ENCODE measurements at regions not wholly inside any gene's neighbourhood (a gene's known extent, or its start where the extent isn't known, plus 50 kb on each side); places are given as distances from the start of the nearest gene placed in this dataset.

DNA sequence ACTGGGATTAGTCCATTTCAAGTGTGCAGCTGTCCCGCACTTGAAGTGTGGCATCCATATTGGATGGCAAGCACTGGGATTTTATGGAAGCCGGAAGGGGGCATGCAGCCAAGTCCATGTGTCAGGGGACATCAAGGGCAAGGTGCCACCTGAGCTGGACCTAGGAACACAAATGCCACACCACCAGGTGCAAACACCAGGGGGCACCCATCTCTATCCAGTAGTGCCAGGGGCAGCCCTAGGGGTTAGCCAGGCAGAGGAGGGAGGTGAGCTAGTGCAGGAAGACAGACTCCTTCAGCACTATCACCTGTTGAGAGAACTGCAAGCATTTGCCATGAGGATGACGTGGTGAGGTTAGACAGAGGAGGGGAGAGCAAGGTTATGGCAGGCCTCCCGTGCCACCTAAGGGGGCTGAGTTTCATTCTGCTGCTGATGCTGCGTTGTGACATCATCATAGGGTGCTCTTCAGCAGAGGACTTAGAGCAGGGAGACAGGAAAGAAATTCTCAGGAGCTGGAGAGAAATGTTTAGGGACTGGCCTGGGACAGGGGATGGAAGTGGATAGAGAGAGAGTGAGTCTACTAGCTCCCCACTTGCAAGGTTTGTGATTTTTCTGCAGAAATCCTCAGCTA lies 192.6 kb upstream of the SLC24A3 start:
- Histone ChIP-seq H3K79me2 (ENCODE audit: insufficient read depth, low read length) (no peaks in the 10 kb centered on the region), H3K27me3 (ENCODE audit: insufficient read depth, low read length) (no peaks in the 10 kb centered on the region), H3K4me2 (ENCODE audit: insufficient read depth, low read length) (no peak overlapping the region), H3K4me1 (ENCODE audit: insufficient read depth, low read length) (no peaks in the 10 kb centered on the region), H3K27ac (ENCODE audit: low read depth, low read length) (no peak overlapping the region), H4K20me1 (ENCODE audit: insufficient read depth, low read length) (no peaks in the 10 kb centered on the region), H2AFZ (ENCODE audit: low read length) (no peak overlapping the region), H3K4me3 (ENCODE audit: insufficient read depth, low read length) (no peak overlapping the region), H3K36me3 (ENCODE audit: insufficient read depth, low read length) (no peaks in the 10 kb centered on the region), H3K9me3 (ENCODE audit: low read depth, low read length) (peaks cover 4% of the 10 kb centered on the region)
- TF ChIP-seq, protein P1, sequence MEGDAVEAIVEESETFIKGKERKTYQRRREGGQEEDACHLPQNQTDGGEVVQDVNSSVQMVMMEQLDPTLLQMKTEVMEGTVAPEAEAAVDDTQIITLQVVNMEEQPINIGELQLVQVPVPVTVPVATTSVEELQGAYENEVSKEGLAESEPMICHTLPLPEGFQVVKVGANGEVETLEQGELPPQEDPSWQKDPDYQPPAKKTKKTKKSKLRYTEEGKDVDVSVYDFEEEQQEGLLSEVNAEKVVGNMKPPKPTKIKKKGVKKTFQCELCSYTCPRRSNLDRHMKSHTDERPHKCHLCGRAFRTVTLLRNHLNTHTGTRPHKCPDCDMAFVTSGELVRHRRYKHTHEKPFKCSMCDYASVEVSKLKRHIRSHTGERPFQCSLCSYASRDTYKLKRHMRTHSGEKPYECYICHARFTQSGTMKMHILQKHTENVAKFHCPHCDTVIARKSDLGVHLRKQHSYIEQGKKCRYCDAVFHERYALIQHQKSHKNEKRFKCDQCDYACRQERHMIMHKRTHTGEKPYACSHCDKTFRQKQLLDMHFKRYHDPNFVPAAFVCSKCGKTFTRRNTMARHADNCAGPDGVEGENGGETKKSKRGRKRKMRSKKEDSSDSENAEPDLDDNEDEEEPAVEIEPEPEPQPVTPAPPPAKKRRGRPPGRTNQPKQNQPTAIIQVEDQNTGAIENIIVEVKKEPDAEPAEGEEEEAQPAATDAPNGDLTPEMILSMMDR (IDR thresholded peaks at IDR 0.05; ENCODE audit: extremely low read depth, low read depth, low read length), result no peak
- DNase-seq (ENCODE audit: insufficient read length, low spot score, missing footprints), result no peak

- no peak overlapping the region for H3K27ac ChIP-seq (ENCODE audit: low read depth, low read length)
Observed at GRCh38 chr20:19021406-19022117, 190.9 kb upstream of the SLC24A3 start.

DNA sequence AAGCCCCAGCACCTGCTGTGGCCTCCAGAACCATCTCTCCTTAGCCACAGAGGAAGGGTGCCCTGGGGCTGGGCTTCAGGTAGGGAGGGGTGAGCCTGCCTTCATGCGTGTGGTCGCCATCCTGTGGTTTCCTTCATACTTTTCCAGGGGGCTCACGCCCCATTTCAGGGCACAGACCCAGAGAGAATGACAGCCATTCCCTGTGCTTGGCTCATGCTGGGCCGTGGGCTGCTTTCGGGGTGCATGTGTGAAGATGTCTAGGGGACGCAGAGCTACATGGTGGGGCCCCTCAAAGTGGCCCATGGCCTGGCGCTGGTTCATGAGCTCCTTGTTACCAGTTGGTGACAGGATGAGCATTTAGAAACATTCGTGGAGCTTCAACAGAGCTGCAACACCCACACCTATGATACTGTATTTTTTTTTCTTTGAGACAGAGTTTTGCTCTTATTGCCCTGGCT lies 190.3 kb upstream of the SLC24A3 start:
- H3K9me3 ChIP-seq (ENCODE audit: low read depth, low read length), result no peaks in the 10 kb centered on the region
- no peaks in the 10 kb centered on the region for H3K79me2 ChIP-seq (ENCODE audit: insufficient read depth, low read length)
- H2AFZ ChIP-seq (ENCODE audit: low read length), result no peak overlapping the region
- no peaks in the 10 kb centered on the region for H3K36me3 ChIP-seq (ENCODE audit: insufficient read depth, low read length)
- no peaks in the 10 kb centered on the region for H3K27me3 ChIP-seq (ENCODE audit: insufficient read depth, low read length)
- DNase-seq (ENCODE audit: insufficient read length, low spot score, missing footprints), result peak; percentile 63
- H4K20me1 ChIP-seq (ENCODE audit: insufficient read depth, low read length), result no peaks in the 10 kb centered on the region
- H3K4me3 ChIP-seq (ENCODE audit: insufficient read depth, low read length), result no peak overlapping the region
- H3K27ac ChIP-seq (ENCODE audit: low read depth, low read length), result no peak overlapping the region
- H3K4me2 ChIP-seq (ENCODE audit: insufficient read depth, low read length), result no peak overlapping the region
- TF ChIP-seq, protein P1 (IDR thresholded peaks at IDR 0.05; ENCODE audit: extremely low read depth, low read depth, low read length), result no peak
- H3K4me1 ChIP-seq (ENCODE audit: insufficient read depth, low read length), result no peaks in the 10 kb centered on the region

More at GRCh38 chr20:19021406-19022117, 190.9 kb upstream of the SLC24A3 start:
- H3K27me3 ChIP-seq (ENCODE audit: insufficient read depth, low read length), result no peaks in the 10 kb centered on the region
- no peaks in the 10 kb centered on the region for H3K36me3 ChIP-seq (ENCODE audit: insufficient read depth, low read length)
- no peaks in the 10 kb centered on the region for H4K20me1 ChIP-seq (ENCODE audit: insufficient read depth, low read length)
- H3K4me1 ChIP-seq (ENCODE audit: insufficient read depth, low read length), result no peaks in the 10 kb centered on the region
- no peaks in the 10 kb centered on the region for H3K79me2 ChIP-seq (ENCODE audit: insufficient read depth, low read length)
- H3K4me2 ChIP-seq (ENCODE audit: insufficient read depth, low read length), result no peak overlapping the region
- peak; percentile 53 for DNase-seq (ENCODE audit: insufficient read length, low spot score, missing footprints)
- TF ChIP-seq, protein P1 (IDR thresholded peaks at IDR 0.05; ENCODE audit: extremely low read depth, low read depth, low read length), result no peak
- no peaks in the 10 kb centered on the region for H3K9me3 ChIP-seq (ENCODE audit: low read depth, low read length)
- H2AFZ ChIP-seq (ENCODE audit: low read length), result no peak overlapping the region
- no peak overlapping the region for H3K4me3 ChIP-seq (ENCODE audit: insufficient read depth, low read length)

DNA sequence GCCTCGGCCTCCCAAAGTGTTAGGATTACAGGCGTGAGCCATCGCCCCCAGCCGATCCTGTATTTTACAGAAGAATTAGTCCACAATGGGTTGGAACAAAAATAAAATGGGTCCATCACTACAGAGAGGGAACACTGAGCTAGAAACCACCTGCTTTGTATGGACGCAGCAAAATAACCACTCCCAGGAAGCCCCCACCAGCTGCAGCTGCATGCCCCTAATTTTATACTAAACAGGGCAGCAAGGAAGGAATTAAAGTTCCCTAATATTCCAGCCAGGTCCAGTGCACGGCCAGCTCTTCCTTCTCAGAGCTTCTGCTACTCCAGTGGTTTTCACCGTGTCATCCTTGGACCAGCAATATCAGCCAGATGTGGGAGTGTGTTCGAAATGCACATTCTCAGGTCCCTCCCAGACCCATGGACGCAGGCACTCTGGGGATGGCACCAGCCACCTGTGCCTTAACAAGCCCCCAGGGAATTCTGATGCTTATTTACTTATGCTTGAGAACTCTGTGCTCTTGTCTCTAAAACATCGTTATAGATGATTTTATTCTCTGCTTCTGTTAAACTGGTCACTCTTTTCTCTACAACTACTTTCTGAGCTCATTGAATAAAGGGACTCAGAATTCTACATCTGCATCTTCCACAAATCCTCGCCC lies 189.5 kb upstream of the SLC24A3 start:
- Histone ChIP-seq H3K36me3 (ENCODE audit: insufficient read depth, low read length) (no peaks in the 10 kb centered on the region), H2AFZ (ENCODE audit: low read length) (no peak overlapping the region), H3K27me3 (ENCODE audit: insufficient read depth, low read length) (no peaks in the 10 kb centered on the region), H3K4me2 (ENCODE audit: insufficient read depth, low read length) (no peak overlapping the region), H4K20me1 (ENCODE audit: insufficient read depth, low read length) (no peaks in the 10 kb centered on the region), H3K27ac (ENCODE audit: low read depth, low read length) (no peak overlapping the region), H3K4me3 (ENCODE audit: insufficient read depth, low read length) (no peak overlapping the region), H3K4me1 (ENCODE audit: insufficient read depth, low read length) (no peaks in the 10 kb centered on the region), H3K9me3 (ENCODE audit: low read depth, low read length) (no peaks in the 10 kb centered on the region), H3K79me2 (ENCODE audit: insufficient read depth, low read length) (no peaks in the 10 kb centered on the region)
- TF ChIP-seq, protein P1 (IDR thresholded peaks at IDR 0.05; ENCODE audit: extremely low read depth, low read depth, low read length), result no peak
- peak; percentile 46 for DNase-seq (ENCODE audit: insufficient read length, low spot score, missing footprints)
